ENCODE measurements at regions not wholly inside any gene's neighbourhood (a gene's known extent, or its start where the extent isn't known, plus 50 kb on each side); places are given as distances from the start of the nearest gene placed in this dataset.

DNA sequence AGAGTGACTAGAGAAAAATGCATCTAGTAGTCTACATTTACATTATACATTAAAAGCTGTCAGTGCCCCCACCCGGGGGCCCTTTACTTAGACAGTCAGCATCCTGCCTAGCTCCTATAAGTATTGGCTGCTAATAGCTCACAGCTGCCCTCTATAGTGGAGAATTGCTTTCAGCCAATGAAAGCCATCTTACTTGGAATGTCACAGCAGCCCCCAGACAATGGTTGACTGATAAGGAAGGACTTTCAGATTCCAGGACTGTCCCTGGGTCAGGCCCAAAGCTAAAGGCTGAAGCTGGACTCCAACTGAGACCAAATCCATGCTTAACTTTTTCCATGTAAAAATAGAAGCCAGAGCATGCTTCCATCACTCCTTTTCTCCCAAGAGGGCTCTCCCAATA is 196.9 kb downstream of the ANKRD50 start:
- no peak for DNase-seq

DNA sequence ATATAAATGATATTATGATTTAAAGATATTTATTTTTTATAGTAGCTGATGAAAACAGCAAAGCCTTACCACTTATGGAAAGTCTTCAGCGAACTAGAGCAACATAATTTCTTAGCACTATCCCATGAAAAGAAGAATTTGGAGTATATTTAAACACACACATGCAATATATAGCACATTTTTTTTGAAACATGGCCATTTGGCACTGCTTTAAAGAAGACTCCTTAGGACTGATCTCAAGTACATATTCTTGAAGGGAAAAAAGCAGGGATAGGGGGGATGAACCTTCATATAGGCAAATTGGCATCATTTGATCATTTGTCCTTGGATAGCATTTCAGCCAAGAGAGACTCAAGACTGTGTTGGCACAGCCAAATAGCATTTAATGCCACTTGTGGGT is 193.3 kb downstream of the ANKRD50 start:
- DNase-seq, result no peak

DNA sequence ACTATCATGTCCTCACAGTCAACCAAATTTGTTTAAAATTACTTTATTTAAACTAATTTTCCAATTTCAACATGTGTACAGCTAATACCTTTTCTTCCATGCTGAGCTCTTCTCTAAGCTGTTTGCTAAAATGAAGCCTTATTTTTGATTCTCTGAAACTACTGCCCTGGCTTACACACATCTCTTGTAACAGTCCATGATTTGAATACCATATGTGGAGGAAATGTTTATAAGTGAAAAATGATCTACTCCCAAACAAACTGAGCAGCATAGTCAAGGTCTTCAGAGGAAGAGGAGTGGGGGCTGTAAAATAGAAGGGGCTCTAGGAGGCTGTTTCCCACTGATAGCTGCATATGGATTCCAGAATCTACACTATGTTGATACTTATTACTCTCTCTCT is 188.7 kb downstream of the ANKRD50 start:
- no peak for DNase-seq

DNA sequence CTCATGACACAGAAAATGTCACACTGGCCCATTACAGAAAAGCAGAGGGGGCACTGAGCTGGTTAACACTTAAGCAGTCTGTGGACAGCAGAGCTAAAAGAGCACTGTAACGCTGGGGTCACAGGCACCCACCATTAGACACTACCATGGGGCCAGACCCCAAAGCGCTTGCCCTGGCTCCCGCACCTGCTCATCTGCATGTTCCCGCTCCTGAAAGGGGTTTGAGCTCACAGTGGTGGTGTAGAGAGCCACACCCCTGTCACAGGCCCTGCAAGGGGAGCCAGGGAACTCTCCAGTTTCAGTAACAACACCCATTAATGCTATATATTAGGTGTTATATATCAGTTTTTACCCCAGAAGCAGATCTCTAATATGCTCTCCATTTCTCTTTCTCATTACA is 187.0 kb downstream of the ANKRD50 start:
- DNase-seq, result no peak

DNA sequence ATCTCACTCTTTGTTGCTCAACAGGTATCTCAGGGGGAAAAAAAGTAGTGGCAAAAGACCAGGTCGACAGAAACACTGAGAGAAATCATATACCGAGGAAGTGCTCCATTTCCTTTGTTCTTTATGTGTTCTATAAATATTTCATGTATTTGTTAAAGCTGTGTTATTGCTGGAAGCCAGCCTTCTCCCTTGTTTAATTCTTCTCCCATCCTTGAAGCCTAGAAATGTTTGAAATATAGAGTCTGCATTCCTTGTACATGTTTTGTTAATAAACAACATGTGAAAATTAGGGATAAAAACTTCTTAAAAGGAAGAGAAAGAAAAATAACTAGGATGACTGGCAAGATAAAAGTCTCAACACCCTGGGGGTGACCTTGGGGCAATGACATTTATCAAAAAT is 186.2 kb downstream of the ANKRD50 start:
- no peak for DNase-seq

DNA sequence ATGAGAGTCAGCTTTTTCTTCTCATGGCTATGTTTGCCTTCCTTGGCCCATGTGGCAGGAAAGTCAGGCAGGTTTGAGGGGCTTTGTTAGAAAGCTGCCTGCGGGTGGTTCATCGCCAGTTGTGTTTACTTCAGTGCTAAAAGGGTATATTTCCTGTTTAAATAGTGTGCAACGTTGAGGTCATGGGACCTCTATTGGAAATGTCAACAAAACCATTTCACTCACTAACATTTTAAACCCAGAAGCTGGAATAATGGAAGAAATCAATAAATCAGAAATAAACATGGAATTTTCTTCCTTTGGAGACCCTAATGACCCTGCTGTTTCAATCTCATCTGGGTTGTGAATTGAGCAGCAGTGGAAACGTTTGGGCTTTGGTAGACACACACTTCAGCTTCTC is 185.8 kb downstream of the ANKRD50 start:
- no peak for DNase-seq

DNA sequence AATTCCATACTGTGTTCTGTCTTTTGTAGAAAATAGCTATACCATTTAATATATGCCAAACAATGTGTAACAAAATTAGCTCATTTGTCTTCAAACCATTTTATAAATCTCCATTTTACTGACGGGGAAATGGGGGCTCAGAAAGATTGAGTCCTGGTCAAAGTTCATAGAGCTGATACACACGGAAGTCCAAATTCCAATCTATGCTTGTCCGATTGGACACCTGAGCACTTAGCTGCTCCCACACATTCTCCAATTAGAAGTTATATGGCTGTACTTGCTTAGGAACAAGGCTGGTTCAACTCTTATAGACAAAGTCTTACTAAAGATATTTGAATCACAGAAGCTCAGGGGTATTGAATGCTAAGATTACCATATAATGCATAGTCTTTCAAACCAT is 185.2 kb downstream of the ANKRD50 start:
- DNase-seq, result no peak

DNA sequence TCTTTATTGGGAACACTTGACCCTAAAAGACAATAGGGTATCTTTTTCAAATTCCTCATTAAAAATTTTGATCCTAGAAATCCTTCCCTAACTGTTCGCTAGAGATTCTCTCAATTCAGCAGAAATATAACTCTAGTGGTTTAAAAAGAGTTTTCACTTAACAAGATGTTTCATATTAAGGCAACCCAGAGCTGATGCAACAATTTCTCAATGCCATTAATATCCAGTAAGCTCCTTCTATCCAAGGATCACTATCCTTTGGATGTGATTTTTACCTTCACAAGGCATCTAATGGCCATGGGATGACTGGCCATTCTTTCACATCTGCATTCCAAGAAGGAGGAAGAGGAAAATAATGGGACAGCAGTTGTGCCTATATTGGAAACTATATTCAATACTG is 183.4 kb downstream of the ANKRD50 start:
- no peak for DNase-seq

DNA sequence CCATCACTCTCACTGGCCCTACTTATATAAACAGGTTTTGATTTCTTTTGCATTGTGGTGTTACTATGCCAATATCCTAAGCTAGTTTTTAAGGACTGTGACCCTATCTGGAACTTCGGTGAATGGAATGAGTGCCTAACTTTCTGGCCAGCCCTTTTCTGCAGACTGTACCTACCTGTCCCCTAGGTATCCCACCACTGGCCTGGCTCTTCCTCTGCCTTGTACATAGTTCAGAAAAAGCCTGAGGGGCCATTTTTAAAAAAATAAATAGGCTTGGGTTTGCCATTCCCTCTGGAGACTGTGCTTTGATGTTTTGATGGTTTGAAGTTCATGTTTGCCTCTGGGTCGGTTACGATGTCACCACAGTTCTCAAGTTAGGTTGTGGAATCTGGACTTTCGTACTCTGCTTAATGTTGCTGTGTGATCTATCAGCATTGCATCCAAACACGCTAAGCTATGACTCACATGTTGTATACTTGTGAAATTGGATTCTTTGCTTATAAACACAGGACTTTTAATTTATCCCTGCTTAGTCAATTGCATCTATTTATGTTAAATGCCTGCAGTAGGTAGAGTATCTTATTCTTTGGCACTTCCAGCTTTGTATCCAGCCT is 182.0 kb downstream of the ANKRD50 start:
- no peak for DNase-seq

DNA sequence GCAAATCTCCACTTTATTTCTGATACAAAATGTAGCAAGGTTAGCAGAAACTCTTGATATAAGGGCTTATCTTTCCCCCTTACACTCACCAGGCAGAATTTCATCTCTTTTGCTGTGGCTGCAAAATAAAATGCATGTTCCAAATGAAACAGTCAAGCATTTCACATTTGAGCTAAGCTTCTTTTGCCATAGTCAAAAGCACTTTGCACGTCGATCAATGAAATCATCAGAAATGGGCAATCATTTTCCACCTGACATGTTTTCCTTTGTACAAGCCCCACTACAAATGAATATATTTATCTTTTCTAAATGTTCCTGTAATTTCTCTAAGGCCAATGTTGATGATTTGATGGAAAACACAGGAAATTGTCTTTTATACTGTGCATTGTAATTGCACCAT is 178.4 kb downstream of the ANKRD50 start:
- no peak for DNase-seq

DNA sequence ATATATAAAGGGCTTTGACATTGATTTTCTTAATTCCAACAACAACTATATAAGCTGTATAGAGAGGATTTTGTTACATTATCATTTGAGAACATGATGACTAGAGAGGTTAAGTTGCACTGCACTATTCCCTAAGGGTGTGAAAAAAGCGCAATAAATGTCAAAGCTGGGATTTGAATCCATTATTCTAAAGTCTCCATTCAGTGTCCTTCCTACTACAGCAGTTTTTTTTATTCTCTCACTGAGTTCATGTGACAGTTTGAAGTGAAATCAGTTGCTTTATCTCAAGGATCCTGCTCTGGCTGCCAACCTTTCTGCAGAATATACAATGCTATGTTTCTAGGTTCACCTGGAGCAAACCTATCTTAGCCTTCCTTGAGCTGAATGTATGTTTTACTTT is 177.5 kb downstream of the ANKRD50 start:
- no peak for DNase-seq

DNA sequence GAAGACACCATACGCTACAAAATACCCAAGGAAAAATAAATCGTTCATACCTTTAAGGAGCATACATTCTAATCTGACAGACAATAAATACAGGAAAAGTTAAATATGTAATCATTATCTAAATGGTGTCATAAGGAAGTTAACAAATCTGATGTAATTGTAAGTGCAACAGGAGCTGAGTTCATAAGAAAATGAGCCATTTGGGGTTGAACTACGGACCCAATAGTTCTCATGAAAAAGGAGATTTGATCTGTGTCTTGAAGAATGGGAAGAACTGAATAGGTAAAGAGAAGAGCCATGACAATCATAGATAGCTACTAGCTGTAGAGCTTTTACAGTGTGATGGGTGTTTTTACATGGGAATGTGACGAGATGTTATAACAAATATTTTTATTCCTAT is 175.6 kb downstream of the ANKRD50 start:
- DNase-seq, result no peak

DNA sequence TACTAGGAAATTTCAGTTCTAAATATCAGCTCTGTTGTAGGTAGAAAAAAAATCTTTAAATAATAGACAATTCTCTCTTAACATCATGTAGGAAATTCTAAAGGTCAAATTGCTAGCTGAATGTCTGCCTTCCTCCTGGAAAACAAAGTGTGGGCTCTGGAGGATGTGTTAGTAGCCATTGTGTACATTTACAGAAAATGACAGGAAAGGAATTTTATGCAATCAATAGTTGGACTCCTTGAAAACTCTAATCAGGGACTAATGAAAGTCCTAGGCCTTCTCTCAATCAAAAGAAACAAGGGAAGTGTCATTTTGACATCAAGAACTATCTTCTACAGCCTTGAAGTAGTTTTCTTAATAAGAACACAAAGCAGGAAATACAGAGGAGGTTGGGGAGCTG is 174.6 kb downstream of the ANKRD50 start:
- DNase-seq, result no peak

DNA sequence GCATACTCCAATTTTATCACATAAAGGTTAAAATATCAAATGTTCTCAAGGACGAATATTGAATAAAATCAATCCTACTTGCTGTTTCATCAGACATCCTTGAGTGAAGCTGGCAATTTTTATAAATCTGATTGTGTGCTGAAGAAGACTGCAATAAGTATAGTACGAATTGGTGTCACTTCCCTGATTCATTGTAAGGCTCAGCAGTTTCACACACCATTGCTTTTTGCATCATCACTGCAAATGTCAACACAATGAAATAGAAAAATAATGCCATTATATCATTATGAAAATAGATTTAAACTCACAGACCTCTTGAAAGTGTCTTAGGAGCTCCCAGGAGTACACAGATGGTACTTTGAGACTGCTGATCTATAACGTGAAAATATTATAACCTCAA is 172.5 kb downstream of the ANKRD50 start:
- DNase-seq, result no peak

DNA sequence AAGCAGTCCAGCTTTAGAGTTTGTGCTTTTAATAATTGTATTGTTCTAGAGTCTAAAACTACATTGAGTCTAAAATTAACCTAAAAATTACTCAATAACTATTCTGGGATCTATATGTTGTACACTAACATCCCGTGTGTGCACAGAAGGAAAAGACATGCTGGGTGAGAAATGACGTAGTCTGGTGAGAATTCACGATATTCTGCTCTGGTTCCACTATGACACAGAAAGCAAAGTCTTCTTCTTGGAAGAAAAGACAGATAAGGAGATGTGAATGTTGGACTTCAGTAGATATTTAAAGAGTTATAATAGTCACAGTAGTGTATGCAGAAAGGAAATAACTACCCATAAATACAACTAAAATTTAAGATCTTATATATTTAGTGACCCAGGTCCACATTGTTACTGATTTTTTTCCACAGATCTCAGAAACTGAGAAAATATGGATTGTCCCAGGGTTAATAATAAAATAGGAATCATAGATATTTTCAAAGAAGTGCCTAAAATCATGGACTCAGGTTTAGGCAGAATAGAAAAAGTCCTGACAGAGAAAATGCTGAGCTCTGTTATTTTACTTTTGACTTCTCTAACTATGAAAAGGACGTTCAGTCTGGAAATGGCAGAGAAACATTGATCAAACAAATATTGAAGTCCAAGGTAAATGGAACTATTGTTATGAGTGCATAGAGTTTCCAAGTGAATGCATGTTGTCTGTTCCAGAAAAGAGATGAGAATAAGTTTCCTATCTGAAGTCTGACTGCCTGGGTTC is 170.7 kb downstream of the ANKRD50 start:
- no peak for DNase-seq

DNA sequence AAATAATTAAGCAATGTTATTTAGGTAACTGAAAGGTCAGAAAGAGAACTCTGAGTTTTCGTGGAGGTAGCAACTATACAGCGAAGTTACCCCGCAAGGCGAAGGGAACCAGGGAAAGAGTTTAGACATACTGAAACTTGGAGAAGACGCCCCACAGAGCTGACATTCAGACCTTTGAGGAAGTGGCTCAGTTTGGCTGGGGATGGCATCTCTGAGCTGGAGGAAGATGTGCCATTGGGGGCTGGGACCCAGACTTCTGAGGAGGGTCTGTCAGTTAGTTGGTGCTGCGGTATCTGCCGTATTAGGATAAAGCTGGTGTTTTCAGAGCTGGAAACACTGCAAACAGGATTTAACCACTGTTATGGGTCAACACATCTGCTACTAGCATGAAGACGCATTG is 156.6 kb downstream of the ANKRD50 start:
- no peak for DNase-seq

DNA sequence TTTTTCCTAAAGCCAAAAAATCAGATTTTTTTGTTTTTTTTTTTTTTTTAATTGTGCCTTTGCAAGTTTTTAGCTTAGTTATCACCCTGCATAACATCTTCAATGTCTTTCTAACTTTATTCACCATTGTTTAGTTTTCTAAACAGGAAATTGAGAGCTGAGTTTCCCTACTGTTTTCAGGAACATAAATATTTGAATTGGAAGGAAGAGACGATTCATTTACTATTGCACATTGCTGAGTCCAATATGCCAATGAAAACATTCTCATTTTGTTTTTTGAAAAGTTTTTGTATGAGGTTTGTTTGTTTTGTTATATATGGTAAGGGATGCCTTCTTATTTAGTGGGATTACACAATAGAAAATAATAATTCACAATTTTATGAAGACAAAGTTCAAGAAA is 148.4 kb downstream of the ANKRD50 start:
- no peak for DNase-seq

DNA sequence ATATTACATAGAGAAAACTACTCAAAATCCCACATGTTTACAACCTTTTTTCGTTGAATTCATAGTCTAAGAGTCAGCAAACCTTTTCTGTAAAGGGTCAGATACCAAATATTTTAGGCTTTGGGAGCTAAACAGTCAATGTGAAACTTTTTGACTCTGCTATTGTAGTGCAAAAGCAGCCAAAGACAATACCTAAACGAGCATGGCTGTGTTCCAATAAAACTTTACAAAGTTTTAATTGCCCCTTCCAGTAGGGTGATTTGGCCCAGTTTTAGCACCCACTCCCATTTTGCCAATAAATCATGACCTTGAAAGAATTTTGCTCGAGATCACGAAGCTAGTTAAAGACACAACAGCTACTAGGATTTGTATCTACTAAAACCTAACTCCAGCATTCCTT is 147.2 kb downstream of the ANKRD50 start:
- no peak for DNase-seq

DNA sequence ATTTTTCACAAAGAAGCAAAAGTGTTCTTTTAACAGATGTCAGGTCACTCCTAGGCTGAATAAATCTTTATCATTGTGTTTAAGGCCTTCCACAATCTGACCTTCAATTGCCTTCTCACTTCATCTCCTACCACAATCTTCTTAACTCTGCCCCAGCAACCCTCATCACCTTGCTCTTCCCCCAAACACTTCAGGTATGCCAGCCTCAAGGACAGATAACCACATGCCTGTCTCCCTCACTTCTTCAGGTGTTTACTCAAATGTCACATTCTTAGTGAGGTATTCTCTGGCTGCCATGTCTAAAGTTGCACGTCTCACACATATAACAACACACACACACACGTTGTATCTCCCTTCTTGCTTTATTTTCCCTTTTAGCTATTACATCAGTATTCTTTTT is 146.5 kb downstream of the ANKRD50 start:
- no peak for DNase-seq

DNA sequence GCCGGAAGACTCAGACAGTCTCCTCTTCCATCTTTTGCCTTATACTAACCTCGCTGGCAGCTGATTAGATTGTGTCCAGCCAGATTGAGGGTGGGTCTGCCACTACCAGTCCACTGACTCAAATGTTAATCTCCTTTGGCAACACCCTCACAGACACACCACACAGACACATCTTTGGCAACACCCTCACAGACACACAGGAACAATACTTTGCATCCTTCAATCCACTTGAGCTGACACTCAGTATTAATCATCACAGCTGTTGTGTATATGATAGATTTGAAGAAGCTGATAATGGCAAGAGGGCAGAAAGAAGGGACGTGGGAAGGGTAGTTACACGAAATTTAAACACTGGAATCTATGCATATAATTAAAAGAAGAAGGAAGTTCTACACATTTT is 139.5 kb downstream of the ANKRD50 start:
- peak; percentile 7 for DNase-seq

DNA sequence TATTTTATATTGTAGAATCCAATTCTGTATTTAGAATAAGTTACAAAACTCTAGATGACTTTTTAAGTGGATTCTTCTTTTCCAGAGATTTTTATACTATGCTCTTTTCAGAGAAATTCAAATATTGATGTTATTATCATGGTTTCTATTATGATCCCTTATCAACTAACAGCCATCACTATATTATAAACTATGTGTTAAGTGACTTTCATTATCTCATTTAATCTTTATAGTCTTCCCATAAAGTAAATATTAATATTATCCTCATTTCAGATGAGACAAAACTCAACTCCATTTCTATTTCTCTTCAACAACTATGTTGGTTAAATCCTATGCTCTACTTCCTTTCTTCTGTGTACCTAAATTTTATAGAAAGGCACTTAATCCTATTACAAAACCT is 132.6 kb downstream of the ANKRD50 start:
- no peak for DNase-seq

DNA sequence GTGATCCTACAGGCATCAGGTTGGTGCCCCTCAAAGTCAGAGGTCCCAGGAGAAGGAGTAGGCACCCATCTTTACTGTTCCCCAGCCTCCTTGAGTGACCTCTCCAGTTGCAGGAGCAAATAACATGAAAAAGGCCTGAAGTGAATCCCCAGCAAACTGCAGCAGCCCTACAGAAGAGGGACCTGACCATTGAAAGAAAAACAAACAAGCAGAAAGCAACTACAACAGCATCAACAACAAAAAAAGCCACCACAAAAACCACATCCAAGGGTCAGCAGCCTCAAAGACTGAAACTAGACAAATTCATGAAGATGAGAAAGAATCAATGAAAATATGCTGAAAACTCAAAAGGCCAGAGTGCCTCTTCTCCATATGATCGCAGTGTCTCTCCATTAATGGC is 128.7 kb downstream of the ANKRD50 start:
- DNase-seq, result no peak

DNA sequence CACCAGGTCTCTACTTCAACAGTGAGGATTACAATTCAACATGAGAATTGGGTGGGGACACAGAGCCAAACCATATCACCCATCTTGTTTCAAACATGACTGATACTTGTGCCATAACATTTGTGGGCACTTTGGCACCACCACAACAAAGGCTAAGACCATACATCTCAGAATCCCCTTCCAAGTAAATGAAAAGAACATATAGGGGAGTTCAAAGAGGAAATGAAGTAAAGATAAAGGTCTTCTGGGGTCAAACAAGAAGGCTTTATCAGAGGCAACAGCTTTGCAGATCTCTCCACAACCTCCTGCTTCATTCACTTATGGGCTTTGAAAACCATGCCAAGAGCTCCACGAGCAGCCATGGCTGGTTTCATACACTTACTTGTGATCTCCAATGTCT is 122.7 kb downstream of the ANKRD50 start:
- DNase-seq, result no peak

DNA sequence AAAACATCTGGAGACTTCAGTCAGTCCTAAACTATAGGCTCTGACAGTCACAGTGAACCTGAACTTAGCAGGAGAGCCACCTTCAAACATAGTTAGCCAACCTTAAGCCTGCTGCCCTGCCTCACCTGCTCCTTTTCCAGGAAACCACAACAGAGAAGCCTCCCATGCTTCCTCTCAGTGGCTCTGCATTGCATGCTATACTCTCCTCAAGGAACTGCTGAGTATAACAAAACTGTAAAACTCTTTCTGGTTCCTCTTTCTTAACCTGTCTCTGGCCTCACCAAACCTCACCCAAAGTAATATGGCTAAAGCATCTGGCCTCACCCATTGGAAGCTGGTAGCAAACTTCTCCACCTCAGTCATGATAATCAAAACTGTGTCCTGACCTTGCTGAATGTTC is 122.1 kb downstream of the ANKRD50 start:
- no peak for DNase-seq

DNA sequence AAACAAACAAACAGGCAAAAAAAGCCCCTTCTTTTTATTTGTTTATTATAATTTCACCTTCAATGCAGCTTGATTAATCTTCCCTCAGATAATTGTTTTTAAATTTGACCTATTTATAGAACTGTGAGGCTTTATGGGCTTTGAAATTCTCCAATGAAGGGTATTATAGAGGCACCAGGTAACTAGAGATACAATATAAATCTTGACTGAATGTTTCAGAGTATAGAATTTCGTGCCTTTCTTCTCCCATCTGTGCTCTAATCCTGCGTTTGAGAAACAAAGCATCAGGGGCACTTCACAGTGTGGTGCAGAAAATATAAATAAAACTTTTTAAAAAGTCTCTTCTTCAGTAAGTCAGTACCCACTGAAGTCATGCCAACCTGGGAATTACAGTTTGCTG is 120.9 kb downstream of the ANKRD50 start:
- DNase-seq, result no peak

Measured in NCI-H510A treated with DMSO at 0.1 percent for 48 hours (cell line).